BLaER1 treated with 17β-estradiol and CSF1 and Interleukin-3, amounts not matched to agents 10 nM and 100 nM (cell line): ENCODE measurements at regions not wholly inside any gene's neighbourhood (a gene's known extent, or its start where the extent isn't known, plus 50 kb on each side); places are given as distances from the start of the nearest gene placed in this dataset.

Experiments
- H3K27ac ChIP-seq, 11 experiments: shearing (Covaris generic); formaldehyde crosslinking; 2 replicates each; pipeline ENCODE4 v1.8.1; 2022
- H3K27me3 ChIP-seq, 11 experiments: shearing (Covaris generic); formaldehyde crosslinking; 2 replicates each; pipeline ENCODE4 v1.8.1; 2022
- H3K36me3 ChIP-seq, 11 experiments: shearing (Covaris generic); formaldehyde crosslinking; 2 replicates each; pipeline ENCODE4 v1.8.1; 2022
- H3K4me1 ChIP-seq, 10 experiments: shearing (Covaris generic); formaldehyde crosslinking; 2 replicates each; pipeline ENCODE4 v1.8.1; 2022
- H3K4me2 ChIP-seq, 11 experiments: shearing (Covaris generic); formaldehyde crosslinking; 2 replicates each; pipeline ENCODE4 v1.8.1; 2022
- H3K4me3 ChIP-seq, 10 experiments: shearing (Covaris generic); formaldehyde crosslinking; 2 replicates each; pipeline ENCODE4 v1.8.1; 2022
- H3K9ac ChIP-seq, 11 experiments: shearing (Covaris generic); formaldehyde crosslinking; 2 replicates each; pipeline ENCODE4 v1.8.1; 2022
- H3K9me3 ChIP-seq, 11 experiments: shearing (Covaris generic); formaldehyde crosslinking; replicated peaks in 1 of 11; 2 replicates each; pipeline ENCODE4 v1.8.1; 2022
- H4K20me1 ChIP-seq, 11 experiments: shearing (Covaris generic); formaldehyde crosslinking; 2 replicates each; pipeline ENCODE4 v1.8.1; 2022
- Cebpa-rat ChIP-seq, 11 experiments: shearing (Covaris generic); IDR thresholded peaks; 2 replicates each; pipeline ENCODE4 v1.8.1; 2022

GRCh38 chr4:24380957-24381665, 203.2 kb downstream of the DHX15 start:
- peaks cover 0 to 10% (median 7%) of the 10 kb centered on the region in 10 experiments; a peak in 10 of 20 replicates for H3K4me1 ChIP-seq
- no peak overlapping the region for H3K4me3 ChIP-seq
- no peaks in the 10 kb centered on the region for H3K27me3 ChIP-seq
- H4K20me1 ChIP-seq: no peaks in the 10 kb centered on the region
- no peak for TF ChIP-seq Cebpa-rat (IDR thresholded peaks at IDR 0.05)
- no peaks in the 10 kb centered on the region for H3K9me3 ChIP-seq
- H3K27ac ChIP-seq: no peak overlapping the region
- no peak overlapping the region for H3K4me2 ChIP-seq
- no peaks in the 10 kb centered on the region for H3K36me3 ChIP-seq
- H3K9ac ChIP-seq: no peak overlapping the region

- H4K20me1 ChIP-seq: no peaks in the 10 kb centered on the region
- no peak overlapping the region for H3K4me2 ChIP-seq
- H3K9ac ChIP-seq: no peak overlapping the region
- no peaks in the 10 kb centered on the region for H3K4me1 ChIP-seq
- no peaks in the 10 kb centered on the region for H3K36me3 ChIP-seq
- no peaks in the 10 kb centered on the region for H3K27me3 ChIP-seq
- H3K4me3 ChIP-seq: no peak overlapping the region
- TF ChIP-seq Cebpa-rat (IDR thresholded peaks at IDR 0.05): no peak
- H3K27ac ChIP-seq: no peak overlapping the region
- no peaks in the 10 kb centered on the region for H3K9me3 ChIP-seq
These were observed 210.7 kb downstream of the DHX15 start for GRCh38 chr4:24373704-24374103.

- H3K4me3 ChIP-seq: no peak overlapping the region
- no peak for TF ChIP-seq Cebpa-rat (IDR thresholded peaks at IDR 0.05)
- H3K27ac ChIP-seq: no peak overlapping the region
- no peaks in the 10 kb centered on the region for H3K4me1 ChIP-seq
- H3K36me3 ChIP-seq: no peaks in the 10 kb centered on the region
- H3K9ac ChIP-seq: no peak overlapping the region
- H3K27me3 ChIP-seq: no peaks in the 10 kb centered on the region
- no peaks in the 10 kb centered on the region for H4K20me1 ChIP-seq
- H3K9me3 ChIP-seq: no peaks in the 10 kb centered on the region
- H3K4me2 ChIP-seq: no peak overlapping the region
These were observed 211.5 kb downstream of the DHX15 start for GRCh38 chr4:24372881-24373280.

GRCh38 chr4:24372341-24372740, 212.0 kb downstream of the DHX15 start:
- H4K20me1 ChIP-seq: no peaks in the 10 kb centered on the region
- no peaks in the 10 kb centered on the region for H3K9me3 ChIP-seq
- no peak overlapping the region for H3K27ac ChIP-seq
- no peak for TF ChIP-seq Cebpa-rat (IDR thresholded peaks at IDR 0.05)
- H3K9ac ChIP-seq: no peak overlapping the region
- no peaks in the 10 kb centered on the region for H3K4me1 ChIP-seq
- no peaks in the 10 kb centered on the region for H3K36me3 ChIP-seq
- H3K4me2 ChIP-seq: no peak overlapping the region
- no peaks in the 10 kb centered on the region for H3K27me3 ChIP-seq
- H3K4me3 ChIP-seq: no peak overlapping the region

- no peak overlapping the region for H3K4me3 ChIP-seq
- TF ChIP-seq Cebpa-rat (IDR thresholded peaks at IDR 0.05): no peak
- H3K4me1 ChIP-seq: peaks cover 0 to 9% (median 0%) of the 10 kb centered on the region in 10 experiments; a peak in 3 of 20 replicates
- no peak overlapping the region for H3K4me2 ChIP-seq
- H3K9ac ChIP-seq: no peak overlapping the region
- H3K27ac ChIP-seq: no peak overlapping the region
- no peaks in the 10 kb centered on the region for H4K20me1 ChIP-seq
- H3K9me3 ChIP-seq: no peaks in the 10 kb centered on the region
- H3K27me3 ChIP-seq: no peaks in the 10 kb centered on the region
- no peaks in the 10 kb centered on the region for H3K36me3 ChIP-seq
These were observed 213.9 kb downstream of the DHX15 start for GRCh38 chr4:24370421-24370820.

GRCh38 chr4:24369507-24370029, 214.8 kb downstream of the DHX15 start:
- no peaks in the 10 kb centered on the region for H4K20me1 ChIP-seq
- no peaks in the 10 kb centered on the region for H3K9me3 ChIP-seq
- no peaks in the 10 kb centered on the region for H3K36me3 ChIP-seq
- H3K4me2 ChIP-seq: no peak overlapping the region
- H3K4me1 ChIP-seq: peaks cover 0 to 9% (median 0%) of the 10 kb centered on the region in 10 experiments; a peak in 3 of 20 replicates
- no peak overlapping the region for H3K9ac ChIP-seq
- H3K27me3 ChIP-seq: no peaks in the 10 kb centered on the region
- TF ChIP-seq Cebpa-rat (IDR thresholded peaks at IDR 0.05): no peak
- no peak overlapping the region for H3K4me3 ChIP-seq
- H3K27ac ChIP-seq: no peak overlapping the region

- H3K27me3 ChIP-seq: no peaks in the 10 kb centered on the region
- H3K4me1 ChIP-seq: peaks cover 0 to 9% (median 0%) of the 10 kb centered on the region in 10 experiments; a peak in 3 of 20 replicates
- H3K4me2 ChIP-seq: no peak overlapping the region
- H3K4me3 ChIP-seq: no peak overlapping the region
- no peaks in the 10 kb centered on the region for H4K20me1 ChIP-seq
- no peaks in the 10 kb centered on the region for H3K9me3 ChIP-seq
- H3K27ac ChIP-seq: no peak overlapping the region
- TF ChIP-seq Cebpa-rat (IDR thresholded peaks at IDR 0.05): no peak
- H3K36me3 ChIP-seq: no peaks in the 10 kb centered on the region
- H3K9ac ChIP-seq: no peak overlapping the region
These were observed 215.6 kb downstream of the DHX15 start for GRCh38 chr4:24368801-24369200.

- H3K9ac ChIP-seq: no peak overlapping the region
- 0 out of 22 replicates have a peak, but pooled peaks cover 0 to under 1% (median 0%) of the 10 kb centered on the region in 11 experiments for H3K9me3 ChIP-seq
- no peak overlapping the region for H3K4me3 ChIP-seq
- H3K4me2 ChIP-seq: no peak overlapping the region
- no peak for TF ChIP-seq Cebpa-rat (IDR thresholded peaks at IDR 0.05)
- no peaks in the 10 kb centered on the region for H4K20me1 ChIP-seq
- H3K36me3 ChIP-seq: no peaks in the 10 kb centered on the region
- H3K27me3 ChIP-seq: no peaks in the 10 kb centered on the region
- peaks cover 0 to 9% (median 0%) of the 10 kb centered on the region in 10 experiments; a peak in 3 of 20 replicates for H3K4me1 ChIP-seq
- H3K27ac ChIP-seq: no peak overlapping the region
These were observed 219.5 kb downstream of the DHX15 start for GRCh38 chr4:24364852-24365251.

- Histone ChIP-seq H3K27ac (no peak overlapping the region), H3K9ac (no peak overlapping the region), H3K4me2 (no peak overlapping the region), H3K27me3 (no peaks in the 10 kb centered on the region), H3K4me3 (no peak overlapping the region), H3K36me3 (no peaks in the 10 kb centered on the region), H4K20me1 (no peaks in the 10 kb centered on the region), H3K4me1 (peaks cover 0 to 9% (median 0%) of the 10 kb centered on the region in 10 experiments; a peak in 3 of 20 replicates), H3K9me3 (0 out of 22 replicates have a peak, but pooled peaks cover 0 to 5% (median 0%) of the 10 kb centered on the region in 11 experiments)
- TF ChIP-seq Cebpa-rat (IDR thresholded peaks at IDR 0.05): no peak
These were observed 220.1 kb downstream of the DHX15 start for GRCh38 chr4:24364249-24364648.

DNA sequence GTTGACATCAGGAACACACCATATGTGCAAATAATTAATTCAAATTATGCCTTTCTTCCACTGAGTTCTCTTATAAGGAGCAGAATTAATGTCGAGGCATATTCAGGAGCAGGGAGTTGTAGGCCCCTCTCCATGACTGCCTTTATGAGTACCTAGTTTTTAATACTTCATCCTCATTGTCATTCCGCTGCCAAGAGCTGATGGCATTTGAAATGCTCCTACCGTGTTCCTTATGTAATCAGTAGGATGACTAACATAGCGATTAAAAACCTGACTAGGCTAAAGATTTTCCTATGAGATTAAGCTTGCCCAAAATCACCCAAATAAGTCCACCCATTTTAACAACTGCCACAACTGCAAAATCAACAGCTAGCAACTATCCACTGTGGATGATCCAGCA, 220.6 kb downstream of the DHX15 start:
- H3K4me2 ChIP-seq: no peak overlapping the region
- H4K20me1 ChIP-seq: no peaks in the 10 kb centered on the region
- H3K27ac ChIP-seq: no peak overlapping the region
- peaks cover 0 to 9% (median 0%) of the 10 kb centered on the region in 10 experiments; a peak in 3 of 20 replicates for H3K4me1 ChIP-seq
- no peaks in the 10 kb centered on the region for H3K27me3 ChIP-seq
- no peak overlapping the region for H3K4me3 ChIP-seq
- H3K9me3 ChIP-seq: 0 out of 22 replicates have a peak, but pooled peaks cover 0 to 5% (median 0%) of the 10 kb centered on the region in 11 experiments
- no peak for TF ChIP-seq Cebpa-rat (IDR thresholded peaks at IDR 0.05)
- no peaks in the 10 kb centered on the region for H3K36me3 ChIP-seq
- no peak overlapping the region for H3K9ac ChIP-seq
